Mesenchymal stem cell (in vitro differentiated cells and primary cell): ENCODE measurements at regions not wholly inside any gene's neighbourhood (a gene's known extent, or its start where the extent isn't known, plus 50 kb on each side); places are given as distances from the start of the nearest gene placed in this dataset.

ENCODE experiments used
- DNase-seq: peaks from one replicate; pipeline ENCODE4 v3.0.0-alpha.2; 2013
- H2AFZ ChIP-seq: one replicate; pipeline ENCODE4 v1.6.1; 2013; ENCODE audit warnings: low read depth, mild to moderate bottlenecking, control low read depth, inconsistent platforms, low read length, moderate library complexity
- H2AK5ac ChIP-seq: 2 replicates; pipeline ENCODE4 v1.6.1; 2013; ENCODE audit warnings: low read length, moderate library complexity, mild to moderate bottlenecking, inconsistent platforms; ENCODE audit not compliant: severe bottlenecking
- H2BK120ac ChIP-seq: one replicate; pipeline ENCODE4 v1.6.1; 2013; ENCODE audit warnings: low read depth, mild to moderate bottlenecking, inconsistent platforms, low read length, moderate library complexity
- H2BK12ac ChIP-seq, 2 experiments: one replicate each; pipeline ENCODE4 v1.6.1; 2013; ENCODE audit warnings: inconsistent platforms in 2 of 2, low read length in 2 of 2, mild to moderate bottlenecking in 2 of 2, moderate library complexity in 2 of 2, control low read depth in 1 of 2
- H2BK15ac ChIP-seq: one replicate; pipeline ENCODE4 v1.6.1; 2013; ENCODE audit warnings: mild to moderate bottlenecking, low read depth, inconsistent platforms; ENCODE audit not compliant: poor library complexity, severe bottlenecking
- H2BK5ac ChIP-seq: 2 replicates; pipeline ENCODE4 v1.6.1; 2013; ENCODE audit warnings: low read depth, mild to moderate bottlenecking, low read length, control low read depth, inconsistent platforms; ENCODE audit not compliant: poor library complexity, severe bottlenecking
- H3K14ac ChIP-seq, 2 experiments: one replicate each; pipeline ENCODE4 v1.6.1; 2013; ENCODE audit warnings: inconsistent platforms in 2 of 2, low read length in 2 of 2, control low read depth in 1 of 2, mild to moderate bottlenecking in 1 of 2, moderate library complexity in 1 of 2
- H3K18ac ChIP-seq, 2 experiments: one replicate each; pipeline ENCODE4 v1.6.1; 2013; ENCODE audit warnings: inconsistent platforms in 2 of 2, low read length in 2 of 2, control low read depth in 1 of 2, low read depth in 1 of 2, mild to moderate bottlenecking in 1 of 2
- H3K23ac ChIP-seq, 2 experiments: one replicate each; pipeline ENCODE4 v1.6.1; 2013; ENCODE audit warnings: inconsistent platforms in 2 of 2, low read length in 2 of 2, mild to moderate bottlenecking in 2 of 2, moderate library complexity in 2 of 2, control low read depth in 1 of 2
- H3K27ac ChIP-seq: 2 replicates; pipeline ENCODE4 v1.5.1; 2013; ENCODE audit warnings: mild to moderate bottlenecking, moderate library complexity, low read length, control low read depth, inconsistent platforms; ENCODE audit not compliant: poor library complexity, severe bottlenecking
- H3K27me3 ChIP-seq, 2 experiments: 2 replicates each; pipeline versions ENCODE4 v1.6.1 to v1.7.0; 2013; ENCODE audit warnings: low read length in 2 of 2, mild to moderate bottlenecking in 2 of 2, moderate library complexity in 2 of 2, control low read depth in 1 of 2, inconsistent platforms in 1 of 2; ENCODE audit not compliant: control insufficient read depth in 1 of 2, insufficient read depth in 1 of 2
- H3K36me3 ChIP-seq, 2 experiments: 2 replicates each; pipeline versions ENCODE4 v1.6.1 to v1.7.0; 2013; ENCODE audit warnings: low read length in 2 of 2, control low read depth in 1 of 2, inconsistent platforms in 1 of 2, low read depth in 1 of 2, mild to moderate bottlenecking in 1 of 2; ENCODE audit not compliant: insufficient read depth in 2 of 2, control insufficient read depth in 1 of 2
- H3K4ac ChIP-seq, 2 experiments: one replicate each; pipeline ENCODE4 v1.6.1; 2013; ENCODE audit warnings: inconsistent platforms in 2 of 2, low read length in 2 of 2, mild to moderate bottlenecking in 2 of 2, moderate library complexity in 2 of 2, control low read depth in 1 of 2, low read depth in 1 of 2
- H3K4me1 ChIP-seq: 2 replicates; pipeline ENCODE4 v1.6.1; 2013; ENCODE audit warnings: low read depth, low read length, control low read depth; ENCODE audit not compliant: control insufficient read depth, insufficient read depth
- H3K4me2 ChIP-seq: 2 replicates; pipeline ENCODE4 v1.6.1; 2013; ENCODE audit warnings: low read length, mild to moderate bottlenecking, inconsistent platforms; ENCODE audit not compliant: poor library complexity, severe bottlenecking
- H3K4me3 ChIP-seq, 2 experiments: 2 replicates each; pipeline versions ENCODE4 v1.5.1 to v1.7.0; 2013; ENCODE audit warnings: low read length in 2 of 2, mild to moderate bottlenecking in 2 of 2, control low read depth in 1 of 2, low read depth in 1 of 2; ENCODE audit not compliant: insufficient read depth in 1 of 2
- H3K79me1 ChIP-seq: replicated peaks from 2 replicates; pipeline ENCODE4 v1.6.1; 2013; ENCODE audit warnings: mild to moderate bottlenecking, control low read depth, low read length, inconsistent platforms; ENCODE audit not compliant: poor library complexity, severe bottlenecking
- H3K9ac ChIP-seq: 2 replicates; pipeline ENCODE4 v1.7.0; 2013; ENCODE audit warnings: mild to moderate bottlenecking, low read length, moderate library complexity
- H3K9me3 ChIP-seq: 2 replicates; pipeline ENCODE4 v1.7.0; 2013; ENCODE audit warnings: mild to moderate bottlenecking, low read length; ENCODE audit not compliant: control insufficient read depth
- H4K8ac ChIP-seq: one replicate; pipeline ENCODE4 v1.6.1; 2013; ENCODE audit warnings: inconsistent platforms, mild to moderate bottlenecking, low read length, moderate library complexity
- H4K91ac ChIP-seq: one replicate; pipeline ENCODE4 v1.6.1; 2013; ENCODE audit warnings: mild to moderate bottlenecking, low read length, inconsistent platforms
- WGBS: methylation state at CpG from one replicate; pipeline ENCODE4 v1.1.7; 2013; ENCODE audit warnings: mixed read lengths; 5-methylcytosine and 5-hydroxymethylcytosine counted together

DNA sequence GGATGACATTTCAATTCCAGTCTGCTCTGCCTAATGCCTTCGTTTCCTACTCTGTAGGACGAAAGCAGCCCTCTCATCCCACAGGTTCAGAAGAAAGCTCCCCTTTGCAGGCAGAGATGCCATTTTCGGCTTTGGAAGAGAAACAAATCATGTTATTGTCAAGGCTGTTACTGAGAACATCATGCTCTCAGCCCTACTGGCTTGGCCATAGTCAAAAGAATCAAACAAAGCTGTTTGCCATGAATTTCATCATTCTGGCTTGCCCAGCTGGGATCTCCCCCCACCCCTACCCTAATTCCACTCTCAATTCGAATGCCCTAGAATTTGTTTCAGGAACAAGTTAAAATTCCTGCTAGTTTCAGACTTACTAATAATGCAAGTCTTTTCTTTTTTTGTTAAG is 162.3 kb upstream of the SERP2 start:
- no peak overlapping the region for H2BK120ac ChIP-seq
- no peak overlapping the region for H2BK15ac ChIP-seq

DNA sequence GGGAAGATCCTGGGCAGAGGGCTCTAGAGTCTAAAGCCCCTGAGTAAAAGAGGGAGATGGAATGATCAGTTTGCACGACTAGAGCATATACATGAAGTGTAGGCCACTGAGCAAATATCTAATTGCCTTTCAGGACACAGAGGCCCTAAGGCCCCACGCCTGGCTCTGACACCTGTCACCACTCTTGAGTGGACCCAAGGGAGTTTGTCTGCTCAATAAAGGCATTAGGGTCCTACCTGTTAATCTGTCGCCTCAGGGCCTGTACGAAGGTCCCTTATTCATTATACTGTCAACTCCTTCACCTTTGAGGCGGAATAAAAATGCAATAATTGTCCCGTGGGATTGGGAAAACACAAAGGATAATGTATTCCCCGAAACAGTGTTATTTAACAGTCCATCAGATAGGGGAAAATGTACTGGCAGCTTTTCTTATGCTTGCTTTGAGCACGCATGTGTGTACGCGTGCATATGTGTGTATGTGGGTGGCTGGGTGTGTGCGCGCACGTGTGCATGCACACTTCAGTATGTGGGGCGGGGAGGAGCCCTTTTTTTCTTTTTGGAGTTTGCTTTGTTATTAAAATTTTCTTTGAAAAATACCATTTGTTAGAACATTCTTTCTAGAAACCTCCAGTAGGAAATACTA is 161.8 kb upstream of the SERP2 start:
- H2BK120ac ChIP-seq, result no peak overlapping the region
- no peak overlapping the region for H3K4me2 ChIP-seq
- no peak overlapping the region for H2AFZ ChIP-seq
- H3K18ac ChIP-seq, result no peak overlapping the region
- no peak overlapping the region for H3K27ac ChIP-seq
- H4K91ac ChIP-seq, result no peak overlapping the region
- no peaks in the 10 kb centered on the region for H3K4me1 ChIP-seq
- H2BK5ac ChIP-seq, result no peak overlapping the region
- no peak overlapping the region for H2BK15ac ChIP-seq
- no peak overlapping the region for H2AK5ac ChIP-seq
- H3K4ac ChIP-seq, result no peak overlapping the region
- H4K8ac ChIP-seq, result no peak overlapping the region
- peaks cover 0 to 10% of the 10 kb centered on the region in 2 experiments for H3K27me3 ChIP-seq
- H3K4me3 ChIP-seq, result no peak overlapping the region
- DNase-seq, result no peak
- no peaks in the 10 kb centered on the region for H3K79me1 ChIP-seq
- no peak overlapping the region for H3K9ac ChIP-seq
- H3K36me3 ChIP-seq, result no peaks in the 10 kb centered on the region
- H3K9me3 ChIP-seq, result no peaks in the 10 kb centered on the region
- H2BK12ac ChIP-seq, result no peak overlapping the region
- H3K14ac ChIP-seq, result no peak overlapping the region
- H3K23ac ChIP-seq, result no peak overlapping the region
- WGBS, result 92% methylated on average over 10 of the region's 14 CpGs

More for the DNA sequence above, 162.3 kb upstream of the SERP2 start:
- Histone ChIP-seq H4K8ac (no peak overlapping the region), H3K27ac (no peak overlapping the region), H3K4me3 (no peak overlapping the region), H2BK5ac (no peak overlapping the region), H3K18ac (no peak overlapping the region), H3K4me1 (no peaks in the 10 kb centered on the region), H3K4me2 (no peak overlapping the region), H3K14ac (no peak overlapping the region), H3K9me3 (no peaks in the 10 kb centered on the region), H2AFZ (no peak overlapping the region), H3K9ac (no peak overlapping the region), H4K91ac (no peak overlapping the region), H3K79me1 (no peaks in the 10 kb centered on the region), H3K27me3 (peaks cover 0 to 10% of the 10 kb centered on the region in 2 experiments), H3K36me3 (no peaks in the 10 kb centered on the region), H2BK12ac (no peak overlapping the region), H3K4ac (no peak overlapping the region), H3K23ac (no peak overlapping the region), H2AK5ac (no peak overlapping the region)
- 89% methylated on average over 3 of the region's 4 CpGs for WGBS
- DNase-seq, result no peak

DNA sequence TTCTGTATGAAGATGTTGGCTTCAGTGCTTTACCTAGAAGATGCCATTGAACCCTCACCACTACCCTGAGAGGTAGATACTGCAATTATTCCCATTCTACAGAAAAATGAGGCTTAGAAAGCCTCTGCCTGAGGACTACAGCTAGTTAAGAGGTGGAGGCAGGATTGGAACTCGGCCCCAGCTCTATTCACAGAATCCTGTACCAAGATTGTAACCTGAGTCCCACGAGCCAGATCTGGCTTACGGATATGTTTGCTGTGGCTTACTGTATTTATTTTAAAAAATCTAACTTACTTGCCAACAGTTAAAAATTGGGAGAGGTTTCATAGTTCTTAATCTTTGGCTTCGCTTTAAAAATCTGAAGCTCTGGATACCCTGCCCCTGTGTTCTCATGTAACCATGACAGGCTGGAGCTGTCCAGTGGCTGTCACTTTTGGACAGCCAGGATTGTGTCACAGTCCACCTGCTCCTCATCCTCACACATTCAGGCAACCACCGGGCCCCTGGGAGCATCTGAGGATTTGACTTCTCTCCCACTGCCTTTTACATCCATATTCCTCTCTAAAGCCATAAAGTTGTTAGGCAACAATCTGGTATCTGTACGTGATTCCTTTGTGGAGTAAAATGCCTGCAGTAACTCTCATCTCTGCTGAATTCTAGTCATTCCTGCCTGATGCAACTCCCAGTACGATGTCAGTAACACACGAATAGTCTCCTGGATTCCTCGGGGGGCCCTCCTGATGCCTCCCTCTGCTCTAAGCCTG is 160.8 kb upstream of the SERP2 start:
- Histone ChIP-seq H2BK12ac (no peak overlapping the region), H2BK120ac (no peak overlapping the region), H3K4me2 (no peak overlapping the region), H3K4ac (no peak overlapping the region), H3K4me1 (no peaks in the 10 kb centered on the region), H2AFZ (no peak overlapping the region), H3K27me3 (peaks cover 0 to 10% of the 10 kb centered on the region in 2 experiments), H3K4me3 (no peak overlapping the region), H3K79me1 (no peaks in the 10 kb centered on the region), H4K8ac (no peak overlapping the region), H4K91ac (no peak overlapping the region), H3K27ac (no peak overlapping the region), H3K9ac (no peak overlapping the region), H3K36me3 (no peaks in the 10 kb centered on the region), H2BK5ac (no peak overlapping the region), H3K18ac (no peak overlapping the region), H3K14ac (no peak overlapping the region), H2BK15ac (no peak overlapping the region), H3K23ac (no peak overlapping the region), H3K9me3 (no peaks in the 10 kb centered on the region), H2AK5ac (no peak overlapping the region)
- peak; percentile 51 for DNase-seq
- 56% methylated on average over 7 of the region's 9 CpGs for WGBS

DNA sequence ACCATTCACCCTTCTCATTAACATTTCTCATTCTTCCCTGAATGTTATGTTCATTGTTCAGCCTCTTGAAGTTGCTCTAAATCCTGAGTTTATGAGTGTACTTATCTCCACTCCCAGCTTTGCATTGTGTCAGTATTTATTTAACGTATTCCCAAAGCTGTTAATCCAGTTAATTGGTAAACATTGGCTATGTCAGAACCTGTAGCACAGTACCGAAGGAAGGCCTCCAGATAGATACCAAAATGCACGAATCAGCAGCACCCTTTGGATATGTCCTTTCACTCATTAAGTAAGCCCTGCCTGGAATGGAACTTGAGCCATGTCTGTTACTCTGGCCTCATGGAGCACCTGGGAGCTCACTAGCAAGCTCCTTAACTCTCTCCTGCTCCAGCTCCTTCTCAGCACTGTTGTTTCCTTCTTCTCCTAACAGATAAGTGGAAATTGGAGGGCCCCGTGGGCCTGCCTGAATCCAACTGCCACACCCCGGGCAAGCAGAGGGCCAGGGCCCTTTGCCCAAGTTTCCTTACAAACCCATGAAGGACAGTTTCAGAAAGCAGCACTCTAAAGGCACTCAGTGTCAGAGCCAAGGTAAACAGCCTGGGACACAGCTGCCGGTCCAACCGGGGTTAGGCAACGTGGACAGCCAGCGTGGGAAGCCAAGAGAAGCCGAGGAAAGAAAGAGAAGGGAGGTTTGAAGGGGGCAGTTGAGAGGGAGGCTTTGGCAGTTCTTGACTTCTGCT is 155.0 kb upstream of the SERP2 start:
- H3K79me1 ChIP-seq, result no peaks in the 10 kb centered on the region
- no peak overlapping the region for H2AFZ ChIP-seq
- H4K91ac ChIP-seq, result no peak overlapping the region
- no peak overlapping the region for H3K23ac ChIP-seq
- no peak overlapping the region for H2BK15ac ChIP-seq
- H3K4ac ChIP-seq, result peak overlapping the region; percentile 9 to 20
- H3K36me3 ChIP-seq, result no peaks in the 10 kb centered on the region
- no peak overlapping the region for H3K27ac ChIP-seq
- H3K9me3 ChIP-seq, result no peaks in the 10 kb centered on the region
- H3K4me2 ChIP-seq, result no peak overlapping the region
- no peak overlapping the region for H4K8ac ChIP-seq
- H3K18ac ChIP-seq, result peak overlapping the region in 1 of 2 experiments; percentile 43
- H3K4me1 ChIP-seq, result no peaks in the 10 kb centered on the region
- no peak overlapping the region for H2AK5ac ChIP-seq
- DNase-seq, result no peak
- no peak overlapping the region for H3K9ac ChIP-seq
- H3K14ac ChIP-seq, result no peak overlapping the region
- H3K27me3 ChIP-seq, result no peaks in the 10 kb centered on the region
- no peak overlapping the region for H2BK5ac ChIP-seq
- 86% methylated on average over 10 of the region's 10 CpGs for WGBS
- no peak overlapping the region for H3K4me3 ChIP-seq
- no peak overlapping the region for H2BK12ac ChIP-seq
- H2BK120ac ChIP-seq, result no peak overlapping the region
